ENCODE measurements at regions not wholly inside any gene's neighbourhood (a gene's known extent, or its start where the extent isn't known, plus 50 kb on each side); places are given as distances from the start of the nearest gene placed in this dataset.
"Not testable (repeated sequence)": the region's sequence is repeated elsewhere in the genome, so short reads cannot be mapped to it uniquely, and the experiment has no call there.

GRCh38 chr4:27638163-27638915 lies 777.7 kb downstream of the STIM2 start:
- no peak for DNase-seq (ENCODE audit: low spot score)

DNA sequence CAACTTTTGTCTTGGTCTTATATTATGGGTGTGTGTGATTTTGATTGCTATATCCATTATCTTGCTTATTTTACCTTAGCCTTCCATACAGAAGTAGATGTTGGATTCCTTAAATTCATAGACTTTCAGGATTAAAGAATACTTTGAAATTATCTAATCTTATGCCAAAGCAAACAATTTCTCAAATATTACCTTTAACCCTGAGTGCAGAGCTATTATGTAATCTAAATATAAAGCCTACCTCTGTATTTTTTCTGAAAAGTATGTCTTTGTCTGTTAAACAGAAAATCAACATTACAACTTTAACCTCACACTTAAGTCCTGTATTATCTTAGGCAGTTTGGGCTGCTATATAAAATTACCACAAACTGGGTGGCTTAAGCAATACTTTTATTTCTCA lies 782.5 kb downstream of the STIM2 start:
- no peak for DNase-seq (ENCODE audit: low spot score)

DNA sequence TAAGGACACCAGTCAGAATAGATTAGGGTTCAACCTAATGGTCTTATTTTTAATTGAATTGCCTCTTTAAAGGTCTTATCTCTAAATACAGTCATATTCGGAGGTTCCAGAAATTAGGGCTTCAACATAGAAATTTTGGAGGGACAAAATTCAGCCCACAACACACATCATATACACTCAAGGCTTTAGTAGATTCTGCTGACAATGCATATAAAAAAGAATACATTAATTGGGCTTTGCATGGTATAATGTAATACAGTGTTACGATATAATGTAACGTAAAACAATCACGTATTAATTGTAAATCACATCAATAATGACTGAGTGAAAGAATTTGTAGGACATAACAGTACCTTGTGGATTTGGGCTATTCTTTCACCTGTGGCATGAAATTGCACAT lies 787.8 kb downstream of the STIM2 start:
- DNase-seq (ENCODE audit: low spot score) = no peak

DNA sequence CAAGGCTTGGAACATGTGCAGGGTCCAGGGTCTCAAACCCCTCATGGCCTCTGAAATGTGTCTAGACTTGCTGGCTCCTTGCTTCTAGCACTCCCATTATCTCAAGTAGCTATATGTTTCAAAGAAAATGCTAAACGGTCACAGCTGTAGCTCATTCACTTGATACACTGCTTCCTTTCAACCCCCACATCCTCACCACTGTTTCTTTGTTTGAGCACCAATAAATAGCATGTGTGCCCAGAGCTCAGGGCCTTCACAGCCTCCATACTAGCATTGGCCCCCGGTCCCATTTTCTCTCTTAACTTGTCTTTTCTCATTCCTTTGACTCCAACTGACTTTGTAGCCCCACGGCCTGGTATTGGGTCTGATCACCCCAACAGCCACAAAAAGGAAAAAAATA lies 801.8 kb downstream of the STIM2 start:
- no peak for DNase-seq (ENCODE audit: low spot score)

GRCh38 chr4:27666943-27667342 lies 806.3 kb downstream of the STIM2 start:
- peak; percentile 31 for DNase-seq (ENCODE audit: low spot score)

DNA sequence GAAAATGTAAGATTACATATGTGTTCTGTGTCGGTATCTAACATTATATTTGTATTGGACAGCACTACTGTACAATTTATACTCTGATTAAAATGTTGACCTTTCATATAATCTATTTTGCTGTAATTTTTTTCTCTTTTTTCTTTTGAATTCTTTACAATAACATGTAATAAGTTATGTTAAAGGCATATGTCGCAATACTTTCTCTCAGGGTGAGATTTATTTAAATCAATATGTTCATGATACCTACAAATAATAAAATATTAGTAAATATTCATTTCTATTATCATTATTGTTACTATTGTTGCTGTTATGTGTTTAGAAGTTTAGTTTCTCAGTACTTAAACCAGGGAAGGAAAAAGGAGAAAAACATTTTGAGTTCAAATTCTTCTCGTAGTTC lies 807.4 kb downstream of the STIM2 start:
- DNase-seq (ENCODE audit: low spot score) = no peak

GRCh38 chr4:27678027-27678426 lies 817.4 kb downstream of the STIM2 start:
- DNase-seq (ENCODE audit: low spot score) = no peak

- peak; percentile 75 for DNase-seq (ENCODE audit: low spot score)
These were observed 824.0 kb downstream of the STIM2 start for GRCh38 chr4:27684610-27685011.

GRCh38 chr4:27685091-27685490 lies 824.5 kb downstream of the STIM2 start:
- DNase-seq (ENCODE audit: low spot score) = peak; percentile 24

- no peak for DNase-seq (ENCODE audit: low spot score)
These were observed 825.3 kb downstream of the STIM2 start for GRCh38 chr4:27685947-27686346.

DNA sequence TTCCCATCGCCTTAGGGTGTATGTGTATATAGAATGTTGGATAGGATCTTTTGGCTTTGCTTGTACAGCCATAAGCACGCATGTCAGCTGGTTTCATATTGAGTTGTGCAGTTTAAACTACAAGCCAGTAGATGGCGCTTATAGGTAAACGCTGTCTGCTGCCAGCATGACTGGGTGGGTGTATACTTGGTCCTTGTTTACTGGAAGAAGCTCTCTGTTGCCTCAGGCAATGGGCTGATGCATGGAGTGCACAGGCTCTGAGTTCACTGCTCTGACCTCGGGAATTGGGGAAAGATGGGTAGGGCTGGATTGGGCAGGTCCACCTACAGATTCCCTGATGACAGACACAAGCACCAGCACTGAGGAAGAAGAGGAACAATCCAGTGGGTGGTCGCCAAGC lies 831.5 kb downstream of the STIM2 start:
- peak; percentile 55 for DNase-seq (ENCODE audit: low spot score)

GRCh38 chr4:27692868-27693634 lies 832.4 kb downstream of the STIM2 start:
- no peak for DNase-seq (ENCODE audit: low spot score)

- DNase-seq (ENCODE audit: low spot score) = not testable (repeated sequence)
These were observed 835.6 kb downstream of the STIM2 start for GRCh38 chr4:27696257-27696656.

DNA sequence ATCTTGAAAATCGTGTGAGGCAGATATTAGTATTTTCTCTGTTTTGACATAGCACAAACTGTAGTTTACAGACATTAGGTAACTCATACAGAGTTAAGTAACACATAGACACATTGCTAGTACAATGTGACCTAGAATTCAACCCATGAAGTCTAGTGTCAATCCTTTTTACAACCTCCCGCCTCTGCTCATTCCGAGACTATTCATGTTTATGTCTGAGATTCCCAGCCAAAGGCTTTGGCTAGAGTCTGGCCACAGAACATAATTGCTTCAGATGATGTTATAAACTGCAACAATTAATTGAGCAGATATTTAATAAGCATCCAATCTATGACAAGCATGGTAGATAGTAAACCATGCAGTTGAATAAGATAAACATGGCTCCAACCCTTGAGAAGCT lies 841.0 kb downstream of the STIM2 start:
- DNase-seq (ENCODE audit: low spot score) = no peak

- no peak for DNase-seq (ENCODE audit: low spot score)
These were observed 842.2 kb downstream of the STIM2 start for GRCh38 chr4:27702730-27703431.

- DNase-seq (ENCODE audit: low spot score) = no peak
These were observed 843.1 kb downstream of the STIM2 start for GRCh38 chr4:27703771-27704170.

DNA sequence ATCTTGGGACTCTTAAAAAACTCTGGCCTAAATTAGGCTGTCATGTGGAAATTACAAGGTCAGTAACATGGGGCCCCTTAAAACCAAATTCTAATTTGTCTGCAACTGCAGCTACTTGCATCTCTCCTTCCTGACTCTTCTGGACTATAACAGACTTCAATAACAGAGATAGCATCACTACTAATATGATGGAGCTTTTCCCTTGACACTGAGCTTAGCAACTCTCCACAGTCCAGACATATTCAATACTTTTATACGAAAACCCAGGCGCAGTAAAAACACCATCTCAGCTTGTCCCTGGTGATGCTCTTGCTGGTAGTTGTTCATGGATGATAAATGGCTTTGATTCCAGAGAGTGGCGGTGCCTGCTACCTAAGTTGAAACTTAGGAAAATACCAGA lies 850.4 kb downstream of the STIM2 start:
- DNase-seq (ENCODE audit: low spot score) = no peak

GRCh38 chr4:27714073-27714472 lies 853.4 kb downstream of the STIM2 start:
- DNase-seq (ENCODE audit: low spot score) = no peak

DNA sequence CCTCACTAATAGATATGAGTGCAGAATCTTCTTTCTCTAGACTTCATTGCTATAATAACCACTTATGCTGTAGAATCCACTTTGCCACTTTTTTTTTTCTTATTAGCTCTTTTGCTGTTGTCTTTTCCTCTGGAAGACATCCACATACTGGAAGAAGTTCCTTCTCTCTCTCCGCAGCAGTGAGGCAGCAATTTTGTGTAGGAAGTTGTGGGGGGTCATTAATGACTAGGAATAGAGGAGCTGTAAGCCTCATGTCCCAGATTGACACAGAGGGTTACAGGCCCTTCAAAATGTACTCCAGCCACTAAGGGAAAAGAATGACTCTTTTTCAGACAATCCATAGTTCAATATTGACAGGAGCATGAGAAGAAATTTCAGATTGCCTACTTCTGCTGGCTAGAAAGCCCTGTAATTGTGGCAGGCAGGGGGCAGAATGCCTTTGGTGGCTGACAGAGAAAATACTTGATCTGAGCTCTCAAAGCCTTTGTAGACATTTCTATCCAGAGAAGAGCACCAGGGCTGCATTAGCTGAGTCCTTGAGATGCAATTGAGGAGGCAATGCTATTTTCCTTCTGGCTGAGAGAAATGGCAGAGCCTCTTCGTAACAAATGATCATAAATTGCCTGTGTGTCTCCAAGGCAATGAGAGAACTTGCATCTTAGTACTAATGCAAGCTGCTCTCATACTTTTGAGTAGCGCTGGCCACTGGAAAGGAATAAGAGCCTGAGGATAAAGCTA lies 856.2 kb downstream of the STIM2 start:
- no peak for DNase-seq (ENCODE audit: low spot score)

DNA sequence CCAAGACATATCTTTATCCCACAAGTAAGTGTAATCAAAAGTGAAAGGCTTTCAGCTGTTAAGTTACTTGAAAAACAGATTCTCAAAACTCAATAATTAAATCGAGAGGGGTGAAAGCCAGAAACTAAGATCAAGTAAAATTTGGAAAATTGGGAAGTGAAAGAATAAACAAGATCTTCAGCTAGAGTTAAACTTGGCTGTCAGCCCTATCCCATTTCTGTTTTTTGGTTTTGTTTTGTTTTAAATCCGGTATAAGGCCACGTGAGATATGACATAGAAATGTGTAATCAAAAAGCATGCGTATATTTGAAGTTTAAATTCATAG lies 856.8 kb downstream of the STIM2 start:
- DNase-seq (ENCODE audit: low spot score) = no peak

GRCh38 chr4:27720010-27720766 lies 859.5 kb downstream of the STIM2 start:
- no peak for DNase-seq (ENCODE audit: low spot score)

GRCh38 chr4:27721193-27721592 lies 860.6 kb downstream of the STIM2 start:
- DNase-seq (ENCODE audit: low spot score) = no peak
